ENCODE measurements at regions not wholly inside any gene's neighbourhood (a gene's known extent, or its start where the extent isn't known, plus 50 kb on each side); places are given as distances from the start of the nearest gene placed in this dataset.

GRCh38 chr21:17732306-17732705 is 86.8 kb downstream of the C21orf91 start:
- H3K4me1 ChIP-seq (ENCODE audit: insufficient read depth, low read length, severe bottlenecking) = no peaks in the 10 kb centered on the region
- H2AFZ ChIP-seq (ENCODE audit: low read length) = no peak overlapping the region
- no peaks in the 10 kb centered on the region for H3K79me2 ChIP-seq (ENCODE audit: insufficient read depth, low read length)
- H3K9ac ChIP-seq (ENCODE audit: low read length) = no peak overlapping the region
- H3K27me3 ChIP-seq (ENCODE audit: insufficient read depth, low read length) = no peaks in the 10 kb centered on the region
- H3K4me2 ChIP-seq (ENCODE audit: low read length) = no peak overlapping the region
- no peak overlapping the region for H3K4me3 ChIP-seq (ENCODE audit: low read depth, low read length, poor library complexity, severe bottlenecking)
- no peaks in the 10 kb centered on the region for H4K20me1 ChIP-seq (ENCODE audit: insufficient read depth, low read length)
- TF ChIP-seq EZH2 (IDR thresholded peaks at IDR 0.05; ENCODE audit: borderline replicate concordance, low read length) (no peak), CTCF (IDR thresholded peaks at IDR 0.05; ENCODE audit: low read length) (no peak)
- H3F3A ChIP-seq (ENCODE audit: insufficient read depth, low read length) = no peaks in the 10 kb centered on the region
- no peaks in the 10 kb centered on the region for H3K9me3 ChIP-seq (ENCODE audit: low read length)
- H3K27ac ChIP-seq (ENCODE audit: low read depth, low read length, poor library complexity, severe bottlenecking) = no peak overlapping the region
- no peaks in the 10 kb centered on the region for H3K9me2 ChIP-seq (ENCODE audit: low read depth, low read length)
- no peaks in the 10 kb centered on the region for H3K36me3 ChIP-seq (ENCODE audit: insufficient read depth, low read length)

- Histone ChIP-seq H3K4me2 (ENCODE audit: low read length) (no peak overlapping the region), H3F3A (ENCODE audit: insufficient read depth, low read length) (no peaks in the 10 kb centered on the region), H3K79me2 (ENCODE audit: insufficient read depth, low read length) (no peaks in the 10 kb centered on the region), H3K9me2 (ENCODE audit: low read depth, low read length) (no peaks in the 10 kb centered on the region), H2AFZ (ENCODE audit: low read length) (no peak overlapping the region), H3K4me1 (ENCODE audit: insufficient read depth, low read length, severe bottlenecking) (no peaks in the 10 kb centered on the region), H3K9ac (ENCODE audit: low read length) (no peak overlapping the region), H3K36me3 (ENCODE audit: insufficient read depth, low read length) (no peaks in the 10 kb centered on the region), H3K4me3 (ENCODE audit: low read depth, low read length, poor library complexity, severe bottlenecking) (no peak overlapping the region), H3K27ac (ENCODE audit: low read depth, low read length, poor library complexity, severe bottlenecking) (no peak overlapping the region), H4K20me1 (ENCODE audit: insufficient read depth, low read length) (no peaks in the 10 kb centered on the region), H3K27me3 (ENCODE audit: insufficient read depth, low read length) (no peaks in the 10 kb centered on the region), H3K9me3 (ENCODE audit: low read length) (no peaks in the 10 kb centered on the region)
- TF ChIP-seq CTCF (IDR thresholded peaks at IDR 0.05; ENCODE audit: low read length) = no peak
- no peak for TF ChIP-seq EZH2 (IDR thresholded peaks at IDR 0.05; ENCODE audit: borderline replicate concordance, low read length)
Observed at GRCh38 chr21:17731554-17731953, 87.6 kb downstream of the C21orf91 start.

GRCh38 chr21:17730782-17731181 is 88.4 kb downstream of the C21orf91 start:
- H4K20me1 ChIP-seq (ENCODE audit: insufficient read depth, low read length) = no peaks in the 10 kb centered on the region
- H3F3A ChIP-seq (ENCODE audit: insufficient read depth, low read length) = no peaks in the 10 kb centered on the region
- no peaks in the 10 kb centered on the region for H3K36me3 ChIP-seq (ENCODE audit: insufficient read depth, low read length)
- no peaks in the 10 kb centered on the region for H3K9me2 ChIP-seq (ENCODE audit: low read depth, low read length)
- no peaks in the 10 kb centered on the region for H3K27me3 ChIP-seq (ENCODE audit: insufficient read depth, low read length)
- H3K4me3 ChIP-seq (ENCODE audit: low read depth, low read length, poor library complexity, severe bottlenecking) = no peak overlapping the region
- H3K79me2 ChIP-seq (ENCODE audit: insufficient read depth, low read length) = no peaks in the 10 kb centered on the region
- H3K27ac ChIP-seq (ENCODE audit: low read depth, low read length, poor library complexity, severe bottlenecking) = no peak overlapping the region
- H3K4me1 ChIP-seq (ENCODE audit: insufficient read depth, low read length, severe bottlenecking) = no peaks in the 10 kb centered on the region
- TF ChIP-seq CTCF (IDR thresholded peaks at IDR 0.05; ENCODE audit: low read length) = no peak
- no peak for TF ChIP-seq EZH2 (IDR thresholded peaks at IDR 0.05; ENCODE audit: borderline replicate concordance, low read length)
- no peak overlapping the region for H3K4me2 ChIP-seq (ENCODE audit: low read length)
- no peak overlapping the region for H3K9ac ChIP-seq (ENCODE audit: low read length)
- no peak overlapping the region for H2AFZ ChIP-seq (ENCODE audit: low read length)
- no peaks in the 10 kb centered on the region for H3K9me3 ChIP-seq (ENCODE audit: low read length)
